Esophagus muscularis mucosa (tissue), 4 donors: ENCODE measurements at regions not wholly inside any gene's neighbourhood (a gene's known extent, or its start where the extent isn't known, plus 50 kb on each side); places are given as distances from the start of the nearest gene placed in this dataset.
A peak's percentile ranks its signal among the peaks of the same experiment; 100 is the strongest.

ENCODE experiments used
- DNase-seq: peaks from one replicate; pipeline ENCODE4 v3.0.0-alpha.2; 2017; ENCODE audit errors: extremely low spot score
- H3K27ac ChIP-seq, 4 donors: fragments of 200-600 bp; sonication (generic); replicated peaks in 1 of 4; 1 replicate in 3 of 4; 2 replicates in 1 of 4; pipeline ENCODE4 v1.5.1; 2016 to 2019; ENCODE audit warnings: mild to moderate bottlenecking in 1 of 4
- H3K27me3 ChIP-seq, 4 donors: fragments of 200-600 bp; sonication (generic); one replicate each; pipeline versions ENCODE4 v1.5.1 to v1.6.0; 2016 to 2019
- H3K36me3 ChIP-seq, 4 donors: fragments of 200-600 bp; sonication (generic); one replicate each; pipeline ENCODE4 v1.5.1; 2016 to 2019
- H3K4me1 ChIP-seq, 4 donors: fragments of 200-600 bp; sonication (generic); one replicate each; pipeline ENCODE4 v1.5.1; 2016 to 2019
- H3K4me3 ChIP-seq, 4 donors: fragments of 200-600 bp; sonication (generic); 1 replicate in 2 of 4; 2 replicates in 2 of 4; pipeline ENCODE4 v1.5.1; 2016 to 2019; ENCODE audit warnings: mild to moderate bottlenecking in 4 of 4, moderate library complexity in 1 of 4
- H3K9me3 ChIP-seq, 4 donors: fragments of 200-600 bp; sonication (generic); 1 replicate in 3 of 4; 2 replicates in 1 of 4; pipeline ENCODE4 v1.5.1; 2016 to 2019
- CTCF ChIP-seq, 3 experiments: fragments of 200-600 bp in 2 of 3; fragments of 450-650 bp in 1 of 3; sonication (generic) in 2 of 3; IDR thresholded peaks; one replicate each; pipeline ENCODE4 v1.5.1; 2017 to 2019; ENCODE audit warnings: antibody characterized with exemption in 3 of 3, mild to moderate bottlenecking in 2 of 3, moderate library complexity in 1 of 3
- EP300 ChIP-seq: sonication (generic); formaldehyde crosslinking; IDR thresholded peaks from one replicate; pipeline ENCODE4 v1.6.1; 2017; ENCODE audit warnings: antibody characterized with exemption
- POLR2A ChIP-seq: fragments of 450-650 bp; IDR thresholded peaks from one replicate; pipeline ENCODE4 v1.6.1; 2017; ENCODE audit warnings: antibody characterized with exemption, moderate library complexity, mild to moderate bottlenecking, low read depth
- POLR2AphosphoS5 ChIP-seq, 2 donors: sonication (generic); formaldehyde crosslinking; IDR thresholded peaks; one replicate each; pipeline ENCODE4 v1.6.1; 2017; ENCODE audit warnings: antibody characterized with exemption in 2 of 2
- WGBS: methylation state at CpG from one replicate; pipeline ENCODE4 v1.1.5; 2018; 5-methylcytosine and 5-hydroxymethylcytosine counted together
- intact Hi-C: fragments of 100-400 bp; cut with DNase I; formaldehyde crosslinking; loops from one replicate; pipeline ENCODE4 v1.15.1; 2023

GRCh38 chr10:42958142-42958868 lies 118.6 kb upstream of the RET start:
- Histone ChIP-seq H3K36me3 (no peaks in the 10 kb centered on the region), H3K9me3 (no peaks in the 10 kb centered on the region), H3K27me3 (no peaks in the 10 kb centered on the region), H3K4me3 (no peak overlapping the region), H3K4me1 (peaks cover 0 to 7% (median 1%) of the 10 kb centered on the region in 4 donors), H3K27ac (no peak overlapping the region)
- no peak for TF ChIP-seq POLR2AphosphoS5 (IDR thresholded peaks at IDR 0.05)
- TF ChIP-seq POLR2A = no peak
- no peak for TF ChIP-seq EP300
- no peak for TF ChIP-seq CTCF (IDR thresholded peaks at IDR 0.05)
- DNase-seq = peak; percentile 85
- WGBS = 85% methylated on average over 2 of the region's 2 CpGs
- intact Hi-C loops = no loop called here

- Histone ChIP-seq H3K4me3 (no peak overlapping the region), H3K9me3 (no peaks in the 10 kb centered on the region), H3K27ac (no peak overlapping the region), H3K36me3 (no peaks in the 10 kb centered on the region), H3K4me1 (peaks cover 0 to 7% (median 1%) of the 10 kb centered on the region in 4 donors), H3K27me3 (no peaks in the 10 kb centered on the region)
- 91% methylated on average over 2 of the region's 3 CpGs for WGBS
- TF ChIP-seq POLR2AphosphoS5 (IDR thresholded peaks at IDR 0.05) (no peak), CTCF (IDR thresholded peaks at IDR 0.05) (no peak), EP300 (no peak), POLR2A (no peak)
- intact Hi-C loops = no loop called here
- peak; percentile 79 for DNase-seq
Measured at GRCh38 chr10:42959833-42960232, 117.0 kb upstream of the RET start.

GRCh38 chr10:42960491-42960990 lies 116.3 kb upstream of the RET start:
- Histone ChIP-seq H3K4me1 (peaks cover 0 to 7% (median 1%) of the 10 kb centered on the region in 4 donors), H3K27me3 (no peaks in the 10 kb centered on the region), H3K9me3 (no peaks in the 10 kb centered on the region), H3K36me3 (no peaks in the 10 kb centered on the region), H3K4me3 (no peak overlapping the region), H3K27ac (no peak overlapping the region)
- peak; percentile 80 for DNase-seq
- 76% methylated on average over 4 of the region's 7 CpGs for WGBS
- TF ChIP-seq POLR2A (no peak), POLR2AphosphoS5 (IDR thresholded peaks at IDR 0.05) (no peak), CTCF (IDR thresholded peaks at IDR 0.05) (no peak), EP300 (no peak)
- intact Hi-C loops = no loop called here

- TF ChIP-seq POLR2AphosphoS5 (IDR thresholded peaks at IDR 0.05) (no peak), CTCF (IDR thresholded peaks at IDR 0.05) (no peak), POLR2A (no peak), EP300 (no peak)
- Histone ChIP-seq H3K36me3 (no peaks in the 10 kb centered on the region), H3K4me1 (peaks cover 0 to 7% (median 1%) of the 10 kb centered on the region in 4 donors), H3K9me3 (no peaks in the 10 kb centered on the region), H3K27ac (no peak overlapping the region), H3K27me3 (no peaks in the 10 kb centered on the region), H3K4me3 (no peak overlapping the region)
- intact Hi-C loops = no loop called here
- WGBS = 81% methylated on average over 9 of the region's 10 CpGs
- DNase-seq = peak; percentile 85
Measured at GRCh38 chr10:42960991-42961795, 115.7 kb upstream of the RET start.
